Gastrocnemius medialis (tissue), 4 donors: ENCODE measurements at regions not wholly inside any gene's neighbourhood (a gene's known extent, or its start where the extent isn't known, plus 50 kb on each side); places are given as distances from the start of the nearest gene placed in this dataset.

ENCODE experiments used
- POLR2A ChIP-seq, 2 donors: fragments of 450-650 bp; IDR thresholded peaks; one replicate each; pipeline ENCODE4 v1.6.1; 2017; ENCODE audit warnings: antibody characterized with exemption in 2 of 2, mild to moderate bottlenecking in 2 of 2, moderate library complexity in 2 of 2
- TF ChIP-seq, protein P1 (sequence below), 5 experiments: fragments of 450-650 bp in 3 of 5; fragments of 200-600 bp in 2 of 5; sonication (generic) in 2 of 5; IDR thresholded peaks in 4 of 5; conservative IDR thresholded peaks in 1 of 5; 1 replicate in 4 of 5; 2 replicates in 1 of 5; pipeline ENCODE4 v1.5.1; 2016 to 2019; ENCODE audit warnings: antibody characterized with exemption in 5 of 5, mild to moderate bottlenecking in 3 of 5, moderate library complexity in 3 of 5

DNA sequence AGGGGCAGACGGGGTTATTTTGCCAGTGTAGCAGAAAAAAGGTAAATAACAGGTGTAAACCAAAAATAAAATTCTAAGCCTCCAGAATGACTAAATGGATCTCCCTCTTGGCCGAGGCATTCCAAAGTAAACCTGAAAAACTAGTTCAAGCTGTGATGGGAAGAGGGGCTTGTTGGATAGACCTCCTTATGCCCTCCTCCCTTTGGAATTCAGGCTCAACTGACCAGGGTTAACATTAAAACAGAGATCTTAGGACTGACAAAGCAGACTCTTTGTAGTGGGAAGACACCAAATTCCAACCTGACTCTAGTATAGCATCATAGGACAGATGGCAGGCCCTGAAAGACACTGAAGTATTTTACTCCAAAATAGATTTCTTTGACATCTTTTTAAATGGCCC lies 113.8 kb upstream of the ITGB1 start:
- TF ChIP-seq POLR2A (IDR thresholded peaks at IDR 0.05), result no peak
- TF ChIP-seq, protein P1, sequence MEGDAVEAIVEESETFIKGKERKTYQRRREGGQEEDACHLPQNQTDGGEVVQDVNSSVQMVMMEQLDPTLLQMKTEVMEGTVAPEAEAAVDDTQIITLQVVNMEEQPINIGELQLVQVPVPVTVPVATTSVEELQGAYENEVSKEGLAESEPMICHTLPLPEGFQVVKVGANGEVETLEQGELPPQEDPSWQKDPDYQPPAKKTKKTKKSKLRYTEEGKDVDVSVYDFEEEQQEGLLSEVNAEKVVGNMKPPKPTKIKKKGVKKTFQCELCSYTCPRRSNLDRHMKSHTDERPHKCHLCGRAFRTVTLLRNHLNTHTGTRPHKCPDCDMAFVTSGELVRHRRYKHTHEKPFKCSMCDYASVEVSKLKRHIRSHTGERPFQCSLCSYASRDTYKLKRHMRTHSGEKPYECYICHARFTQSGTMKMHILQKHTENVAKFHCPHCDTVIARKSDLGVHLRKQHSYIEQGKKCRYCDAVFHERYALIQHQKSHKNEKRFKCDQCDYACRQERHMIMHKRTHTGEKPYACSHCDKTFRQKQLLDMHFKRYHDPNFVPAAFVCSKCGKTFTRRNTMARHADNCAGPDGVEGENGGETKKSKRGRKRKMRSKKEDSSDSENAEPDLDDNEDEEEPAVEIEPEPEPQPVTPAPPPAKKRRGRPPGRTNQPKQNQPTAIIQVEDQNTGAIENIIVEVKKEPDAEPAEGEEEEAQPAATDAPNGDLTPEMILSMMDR (IDR thresholded peaks at IDR 0.05 in 4 of 5, conservative IDR thresholded peaks at IDR 0.05 in 1 of 5), result no peak
